Activated CD4-positive, alpha-beta memory T cell treated with anti-CD3 and anti-CD28 coated beads, Interleukin-2, amount 10 ng/mL, durations not matched to agents 7 days and 5 days (primary cell): ENCODE measurements at regions not wholly inside any gene's neighbourhood (a gene's known extent, or its start where the extent isn't known, plus 50 kb on each side); places are given as distances from the start of the nearest gene placed in this dataset.

Experiments used
- CTCF ChIA-PET: fragments of 350-600 bp; sonication (Branson Sonifier 250); formaldehyde crosslinking; loops from one replicate; lab custom pipeline; 2021; ENCODE audit warnings: antibody characterized with exemption, inconsistent platforms; lab: Charles Lee
- POLR2A ChIA-PET: fragments of 350-600 bp; sonication (Branson Sonifier 250); formaldehyde crosslinking; loops from one replicate; lab custom pipeline; 2021; ENCODE audit warnings: antibody characterized with exemption; lab: Charles Lee
- DNase-seq: peaks from one replicate; pipeline ENCODE4 v3.0.0-alpha.2; 2020
- H3K27ac Mint-ChIP-seq: one replicate; pipeline ENCODE4 v1.8.0; 2021; ENCODE audit warnings: mild to moderate bottlenecking, mixed read lengths
- H3K27me3 Mint-ChIP-seq: one replicate; pipeline ENCODE4 v1.8.0; 2021; ENCODE audit warnings: mixed read lengths
- H3K36me3 Mint-ChIP-seq: one replicate; pipeline ENCODE4 v1.8.0; 2021; ENCODE audit warnings: low read depth, mixed read lengths
- H3K4me1 Mint-ChIP-seq: one replicate; pipeline ENCODE4 v1.8.0; 2021; ENCODE audit warnings: mixed read lengths
- H3K4me3 Mint-ChIP-seq: one replicate; pipeline ENCODE4 v1.8.0; 2021; ENCODE audit warnings: mild to moderate bottlenecking, mixed read lengths
- H3K9me3 Mint-ChIP-seq: one replicate; pipeline ENCODE4 v1.8.0; 2021; ENCODE audit warnings: mixed read lengths

- peaks cover 19% of the 10 kb centered on the region for H3K27me3 Mint-ChIP-seq
- H3K9me3 Mint-ChIP-seq: no peaks in the 10 kb centered on the region
- no peaks in the 10 kb centered on the region for H3K36me3 Mint-ChIP-seq
- ChIA-PET POLR2A (no interaction called here), CTCF (no interaction called here)
- no peak overlapping the region for H3K4me3 Mint-ChIP-seq
- no peak for DNase-seq
- H3K4me1 Mint-ChIP-seq: no peaks in the 10 kb centered on the region
- H3K27ac Mint-ChIP-seq: no peak overlapping the region
Observed at GRCh38 chr5:74258314-74258665, 382.2 kb downstream of the ENC1 start.

- Mint-ChIP-seq H3K36me3 (no peaks in the 10 kb centered on the region), H3K4me3 (no peak overlapping the region), H3K27ac (no peak overlapping the region), H3K9me3 (no peaks in the 10 kb centered on the region), H3K4me1 (no peaks in the 10 kb centered on the region), H3K27me3 (peaks cover 19% of the 10 kb centered on the region)
- CTCF ChIA-PET: no interaction called here
- POLR2A ChIA-PET: no interaction called here
- DNase-seq: no peak
Observed at GRCh38 chr5:74257645-74258313, 382.7 kb downstream of the ENC1 start.

- no peaks in the 10 kb centered on the region for H3K36me3 Mint-ChIP-seq
- H3K4me1 Mint-ChIP-seq: no peaks in the 10 kb centered on the region
- H3K27me3 Mint-ChIP-seq: peaks cover 19% of the 10 kb centered on the region
- H3K27ac Mint-ChIP-seq: no peak overlapping the region
- no peak overlapping the region for H3K4me3 Mint-ChIP-seq
- ChIA-PET POLR2A (no interaction called here), CTCF (no interaction called here)
- DNase-seq: no peak
- H3K9me3 Mint-ChIP-seq: no peaks in the 10 kb centered on the region
Observed at GRCh38 chr5:74257060-74257527, 383.4 kb downstream of the ENC1 start.

GRCh38 chr5:74255692-74256392 lies 384.7 kb downstream of the ENC1 start:
- H3K4me1 Mint-ChIP-seq: no peaks in the 10 kb centered on the region
- CTCF ChIA-PET: no interaction called here
- no peaks in the 10 kb centered on the region for H3K36me3 Mint-ChIP-seq
- no peaks in the 10 kb centered on the region for H3K9me3 Mint-ChIP-seq
- POLR2A ChIA-PET: no interaction called here
- DNase-seq: no peak
- no peak overlapping the region for H3K4me3 Mint-ChIP-seq
- peaks cover 19% of the 10 kb centered on the region for H3K27me3 Mint-ChIP-seq
- H3K27ac Mint-ChIP-seq: no peak overlapping the region

GRCh38 chr5:74254257-74254656 lies 386.3 kb downstream of the ENC1 start:
- ChIA-PET CTCF (no interaction called here), POLR2A (no interaction called here)
- DNase-seq: no peak
- Mint-ChIP-seq H3K27me3 (peaks cover 19% of the 10 kb centered on the region), H3K4me1 (no peaks in the 10 kb centered on the region), H3K9me3 (no peaks in the 10 kb centered on the region), H3K27ac (no peak overlapping the region), H3K36me3 (no peaks in the 10 kb centered on the region), H3K4me3 (no peak overlapping the region)

GRCh38 chr5:74252044-74252443 lies 388.5 kb downstream of the ENC1 start:
- Mint-ChIP-seq H3K4me1 (no peaks in the 10 kb centered on the region), H3K27ac (no peak overlapping the region), H3K4me3 (no peak overlapping the region), H3K9me3 (no peaks in the 10 kb centered on the region), H3K36me3 (no peaks in the 10 kb centered on the region), H3K27me3 (peaks cover 8% of the 10 kb centered on the region)
- POLR2A ChIA-PET: no interaction called here
- CTCF ChIA-PET: no interaction called here
- DNase-seq: no peak

GRCh38 chr5:74251141-74252035 lies 389.1 kb downstream of the ENC1 start:
- Mint-ChIP-seq H3K4me1 (no peaks in the 10 kb centered on the region), H3K27ac (no peak overlapping the region), H3K27me3 (peaks cover 8% of the 10 kb centered on the region), H3K36me3 (no peaks in the 10 kb centered on the region), H3K4me3 (no peak overlapping the region), H3K9me3 (no peaks in the 10 kb centered on the region)
- no peak for DNase-seq
- POLR2A ChIA-PET: no interaction called here
- CTCF ChIA-PET: no interaction called here

- H3K4me3 Mint-ChIP-seq: no peak overlapping the region
- peaks cover 6% of the 10 kb centered on the region for H3K27me3 Mint-ChIP-seq
- no peak for DNase-seq
- H3K27ac Mint-ChIP-seq: no peak overlapping the region
- ChIA-PET CTCF (no interaction called here), POLR2A (no interaction called here)
- H3K9me3 Mint-ChIP-seq: no peaks in the 10 kb centered on the region
- no peaks in the 10 kb centered on the region for H3K36me3 Mint-ChIP-seq
- no peaks in the 10 kb centered on the region for H3K4me1 Mint-ChIP-seq
Observed at GRCh38 chr5:74250304-74251102, 390.0 kb downstream of the ENC1 start.

- DNase-seq: no peak
- no peaks in the 10 kb centered on the region for H3K36me3 Mint-ChIP-seq
- no peaks in the 10 kb centered on the region for H3K9me3 Mint-ChIP-seq
- H3K4me1 Mint-ChIP-seq: no peaks in the 10 kb centered on the region
- H3K27me3 Mint-ChIP-seq: peaks cover 2% of the 10 kb centered on the region
- ChIA-PET POLR2A (no interaction called here), CTCF (no interaction called here)
- no peak overlapping the region for H3K27ac Mint-ChIP-seq
- no peak overlapping the region for H3K4me3 Mint-ChIP-seq
Observed at GRCh38 chr5:74248576-74248975, 392.0 kb downstream of the ENC1 start.

- no peaks in the 10 kb centered on the region for H3K36me3 Mint-ChIP-seq
- peaks cover 11% of the 10 kb centered on the region for H3K27me3 Mint-ChIP-seq
- no peaks in the 10 kb centered on the region for H3K9me3 Mint-ChIP-seq
Observed at GRCh38 chr5:74244406-74244805, 396.1 kb downstream of the ENC1 start.

GRCh38 chr5:74243634-74244033 lies 396.9 kb downstream of the ENC1 start:
- CTCF ChIA-PET: no interaction called here

More at GRCh38 chr5:74244406-74244805, 396.1 kb downstream of the ENC1 start:
- POLR2A ChIA-PET: no interaction called here
- H3K27ac Mint-ChIP-seq: no peak overlapping the region
- peaks cover 8% of the 10 kb centered on the region for H3K4me1 Mint-ChIP-seq
- DNase-seq: no peak
- H3K4me3 Mint-ChIP-seq: no peak overlapping the region
- CTCF ChIA-PET: no interaction called here

GRCh38 chr5:74242516-74242915 lies 398.0 kb downstream of the ENC1 start:
- CTCF ChIA-PET: no interaction called here
- Mint-ChIP-seq H3K9me3 (no peaks in the 10 kb centered on the region), H3K4me1 (peaks cover 8% of the 10 kb centered on the region), H3K4me3 (no peak overlapping the region), H3K27ac (no peak overlapping the region), H3K36me3 (no peaks in the 10 kb centered on the region), H3K27me3 (peaks cover 20% of the 10 kb centered on the region)
- no peak for DNase-seq
- POLR2A ChIA-PET: no interaction called here

More at GRCh38 chr5:74243634-74244033, 396.9 kb downstream of the ENC1 start:
- peaks cover 8% of the 10 kb centered on the region for H3K4me1 Mint-ChIP-seq
- H3K4me3 Mint-ChIP-seq: no peak overlapping the region
- no peaks in the 10 kb centered on the region for H3K36me3 Mint-ChIP-seq
- POLR2A ChIA-PET: no interaction called here
- no peaks in the 10 kb centered on the region for H3K9me3 Mint-ChIP-seq
- peaks cover 15% of the 10 kb centered on the region for H3K27me3 Mint-ChIP-seq
- DNase-seq: no peak
- H3K27ac Mint-ChIP-seq: no peak overlapping the region

GRCh38 chr5:74241751-74242140 lies 398.8 kb downstream of the ENC1 start:
- no peak overlapping the region for H3K27ac Mint-ChIP-seq
- H3K9me3 Mint-ChIP-seq: no peaks in the 10 kb centered on the region
- ChIA-PET POLR2A (no interaction called here), CTCF (no interaction called here)
- peaks cover 8% of the 10 kb centered on the region for H3K4me1 Mint-ChIP-seq
- no peaks in the 10 kb centered on the region for H3K36me3 Mint-ChIP-seq
- peaks cover 25% of the 10 kb centered on the region for H3K27me3 Mint-ChIP-seq
- DNase-seq: no peak
- no peak overlapping the region for H3K4me3 Mint-ChIP-seq
